A673 (cell line): ENCODE measurements at regions not wholly inside any gene's neighbourhood (a gene's known extent, or its start where the extent isn't known, plus 50 kb on each side); places are given as distances from the start of the nearest gene placed in this dataset.

Source experiments
- EZH2 ChIP-seq: fragments of 200-600 bp; sonication (generic); IDR thresholded peaks from 2 replicates; pipeline ENCODE4 v1.6.1; 2017; ENCODE audit warnings: borderline replicate concordance, low read depth, mild to moderate bottlenecking, mixed read lengths, antibody characterized with exemption, low read length; ENCODE audit not compliant: poor library complexity, severe bottlenecking
- TF ChIP-seq, protein P1 (sequence below): fragments of 300-800, 200-600 bp; sonication (generic); conservative IDR thresholded peaks from 2 replicates; pipeline ENCODE4 v1.5.1; 2017; ENCODE audit warnings: low read depth, mild to moderate bottlenecking, antibody characterized with exemption, low read length, moderate library complexity, mixed read lengths

DNA sequence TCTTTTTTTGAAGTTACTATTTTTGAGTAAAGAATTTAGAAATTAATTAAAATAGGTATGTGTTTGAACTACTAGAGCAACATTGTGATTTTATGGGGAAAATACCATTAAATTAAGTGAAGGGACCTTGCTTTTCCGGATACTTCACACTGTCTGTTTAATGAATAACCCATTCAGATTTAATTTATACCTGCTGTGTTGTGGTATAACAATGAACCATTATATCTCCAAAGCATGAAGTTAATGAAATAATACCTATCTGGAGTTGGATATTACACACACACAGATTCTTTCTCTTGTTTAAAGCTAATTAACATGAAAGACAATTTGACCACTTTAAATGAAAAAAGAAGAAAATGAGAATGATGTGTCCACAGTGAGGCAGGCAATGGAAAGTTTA, 195.0 kb upstream of the GPRIN3 start:
- TF ChIP-seq, protein P1, sequence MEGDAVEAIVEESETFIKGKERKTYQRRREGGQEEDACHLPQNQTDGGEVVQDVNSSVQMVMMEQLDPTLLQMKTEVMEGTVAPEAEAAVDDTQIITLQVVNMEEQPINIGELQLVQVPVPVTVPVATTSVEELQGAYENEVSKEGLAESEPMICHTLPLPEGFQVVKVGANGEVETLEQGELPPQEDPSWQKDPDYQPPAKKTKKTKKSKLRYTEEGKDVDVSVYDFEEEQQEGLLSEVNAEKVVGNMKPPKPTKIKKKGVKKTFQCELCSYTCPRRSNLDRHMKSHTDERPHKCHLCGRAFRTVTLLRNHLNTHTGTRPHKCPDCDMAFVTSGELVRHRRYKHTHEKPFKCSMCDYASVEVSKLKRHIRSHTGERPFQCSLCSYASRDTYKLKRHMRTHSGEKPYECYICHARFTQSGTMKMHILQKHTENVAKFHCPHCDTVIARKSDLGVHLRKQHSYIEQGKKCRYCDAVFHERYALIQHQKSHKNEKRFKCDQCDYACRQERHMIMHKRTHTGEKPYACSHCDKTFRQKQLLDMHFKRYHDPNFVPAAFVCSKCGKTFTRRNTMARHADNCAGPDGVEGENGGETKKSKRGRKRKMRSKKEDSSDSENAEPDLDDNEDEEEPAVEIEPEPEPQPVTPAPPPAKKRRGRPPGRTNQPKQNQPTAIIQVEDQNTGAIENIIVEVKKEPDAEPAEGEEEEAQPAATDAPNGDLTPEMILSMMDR, result no peak
- TF ChIP-seq EZH2, result no peak
